Mesenchymal stem cell (in vitro differentiated cells and primary cell): ENCODE measurements at regions not wholly inside any gene's neighbourhood (a gene's known extent, or its start where the extent isn't known, plus 50 kb on each side); places are given as distances from the start of the nearest gene placed in this dataset.
A peak's percentile ranks its signal among the peaks of the same experiment; 100 is the strongest.

Experiments used
- DNase-seq: peaks from one replicate; pipeline ENCODE4 v3.0.0-alpha.2; 2013
- H2AFZ ChIP-seq: one replicate; pipeline ENCODE4 v1.6.1; 2013; ENCODE audit warnings: low read depth, mild to moderate bottlenecking, control low read depth, inconsistent platforms, low read length, moderate library complexity
- H2AK5ac ChIP-seq: 2 replicates; pipeline ENCODE4 v1.6.1; 2013; ENCODE audit warnings: low read length, moderate library complexity, mild to moderate bottlenecking, inconsistent platforms; ENCODE audit not compliant: severe bottlenecking
- H2BK120ac ChIP-seq: one replicate; pipeline ENCODE4 v1.6.1; 2013; ENCODE audit warnings: low read depth, mild to moderate bottlenecking, inconsistent platforms, low read length, moderate library complexity
- H2BK12ac ChIP-seq, 2 experiments: one replicate each; pipeline ENCODE4 v1.6.1; 2013; ENCODE audit warnings: inconsistent platforms in 2 of 2, low read length in 2 of 2, mild to moderate bottlenecking in 2 of 2, moderate library complexity in 2 of 2, control low read depth in 1 of 2
- H2BK15ac ChIP-seq: one replicate; pipeline ENCODE4 v1.6.1; 2013; ENCODE audit warnings: mild to moderate bottlenecking, low read depth, inconsistent platforms; ENCODE audit not compliant: poor library complexity, severe bottlenecking
- H2BK5ac ChIP-seq: 2 replicates; pipeline ENCODE4 v1.6.1; 2013; ENCODE audit warnings: low read depth, mild to moderate bottlenecking, low read length, control low read depth, inconsistent platforms; ENCODE audit not compliant: poor library complexity, severe bottlenecking
- H3K14ac ChIP-seq, 2 experiments: one replicate each; pipeline ENCODE4 v1.6.1; 2013; ENCODE audit warnings: inconsistent platforms in 2 of 2, low read length in 2 of 2, control low read depth in 1 of 2, mild to moderate bottlenecking in 1 of 2, moderate library complexity in 1 of 2
- H3K18ac ChIP-seq, 2 experiments: one replicate each; pipeline ENCODE4 v1.6.1; 2013; ENCODE audit warnings: inconsistent platforms in 2 of 2, low read length in 2 of 2, control low read depth in 1 of 2, low read depth in 1 of 2, mild to moderate bottlenecking in 1 of 2
- H3K23ac ChIP-seq, 2 experiments: one replicate each; pipeline ENCODE4 v1.6.1; 2013; ENCODE audit warnings: inconsistent platforms in 2 of 2, low read length in 2 of 2, mild to moderate bottlenecking in 2 of 2, moderate library complexity in 2 of 2, control low read depth in 1 of 2
- H3K27ac ChIP-seq: 2 replicates; pipeline ENCODE4 v1.5.1; 2013; ENCODE audit warnings: mild to moderate bottlenecking, moderate library complexity, low read length, control low read depth, inconsistent platforms; ENCODE audit not compliant: poor library complexity, severe bottlenecking
- H3K27me3 ChIP-seq, 2 experiments: 2 replicates each; pipeline versions ENCODE4 v1.6.1 to v1.7.0; 2013; ENCODE audit warnings: low read length in 2 of 2, mild to moderate bottlenecking in 2 of 2, moderate library complexity in 2 of 2, control low read depth in 1 of 2, inconsistent platforms in 1 of 2; ENCODE audit not compliant: control insufficient read depth in 1 of 2, insufficient read depth in 1 of 2
- H3K36me3 ChIP-seq, 2 experiments: 2 replicates each; pipeline versions ENCODE4 v1.6.1 to v1.7.0; 2013; ENCODE audit warnings: low read length in 2 of 2, control low read depth in 1 of 2, inconsistent platforms in 1 of 2, low read depth in 1 of 2, mild to moderate bottlenecking in 1 of 2; ENCODE audit not compliant: insufficient read depth in 2 of 2, control insufficient read depth in 1 of 2
- H3K4ac ChIP-seq, 2 experiments: one replicate each; pipeline ENCODE4 v1.6.1; 2013; ENCODE audit warnings: inconsistent platforms in 2 of 2, low read length in 2 of 2, mild to moderate bottlenecking in 2 of 2, moderate library complexity in 2 of 2, control low read depth in 1 of 2, low read depth in 1 of 2
- H3K4me1 ChIP-seq: 2 replicates; pipeline ENCODE4 v1.6.1; 2013; ENCODE audit warnings: low read depth, low read length, control low read depth; ENCODE audit not compliant: control insufficient read depth, insufficient read depth
- H3K4me2 ChIP-seq: 2 replicates; pipeline ENCODE4 v1.6.1; 2013; ENCODE audit warnings: low read length, mild to moderate bottlenecking, inconsistent platforms; ENCODE audit not compliant: poor library complexity, severe bottlenecking
- H3K4me3 ChIP-seq, 2 experiments: 2 replicates each; pipeline versions ENCODE4 v1.5.1 to v1.7.0; 2013; ENCODE audit warnings: low read length in 2 of 2, mild to moderate bottlenecking in 2 of 2, control low read depth in 1 of 2, low read depth in 1 of 2; ENCODE audit not compliant: insufficient read depth in 1 of 2
- H3K79me1 ChIP-seq: replicated peaks from 2 replicates; pipeline ENCODE4 v1.6.1; 2013; ENCODE audit warnings: mild to moderate bottlenecking, control low read depth, low read length, inconsistent platforms; ENCODE audit not compliant: poor library complexity, severe bottlenecking
- H3K9ac ChIP-seq: 2 replicates; pipeline ENCODE4 v1.7.0; 2013; ENCODE audit warnings: mild to moderate bottlenecking, low read length, moderate library complexity
- H3K9me3 ChIP-seq: 2 replicates; pipeline ENCODE4 v1.7.0; 2013; ENCODE audit warnings: mild to moderate bottlenecking, low read length; ENCODE audit not compliant: control insufficient read depth
- H4K8ac ChIP-seq: one replicate; pipeline ENCODE4 v1.6.1; 2013; ENCODE audit warnings: inconsistent platforms, mild to moderate bottlenecking, low read length, moderate library complexity
- H4K91ac ChIP-seq: one replicate; pipeline ENCODE4 v1.6.1; 2013; ENCODE audit warnings: mild to moderate bottlenecking, low read length, inconsistent platforms
- WGBS: methylation state at CpG from one replicate; pipeline ENCODE4 v1.1.7; 2013; ENCODE audit warnings: mixed read lengths; 5-methylcytosine and 5-hydroxymethylcytosine counted together

DNA sequence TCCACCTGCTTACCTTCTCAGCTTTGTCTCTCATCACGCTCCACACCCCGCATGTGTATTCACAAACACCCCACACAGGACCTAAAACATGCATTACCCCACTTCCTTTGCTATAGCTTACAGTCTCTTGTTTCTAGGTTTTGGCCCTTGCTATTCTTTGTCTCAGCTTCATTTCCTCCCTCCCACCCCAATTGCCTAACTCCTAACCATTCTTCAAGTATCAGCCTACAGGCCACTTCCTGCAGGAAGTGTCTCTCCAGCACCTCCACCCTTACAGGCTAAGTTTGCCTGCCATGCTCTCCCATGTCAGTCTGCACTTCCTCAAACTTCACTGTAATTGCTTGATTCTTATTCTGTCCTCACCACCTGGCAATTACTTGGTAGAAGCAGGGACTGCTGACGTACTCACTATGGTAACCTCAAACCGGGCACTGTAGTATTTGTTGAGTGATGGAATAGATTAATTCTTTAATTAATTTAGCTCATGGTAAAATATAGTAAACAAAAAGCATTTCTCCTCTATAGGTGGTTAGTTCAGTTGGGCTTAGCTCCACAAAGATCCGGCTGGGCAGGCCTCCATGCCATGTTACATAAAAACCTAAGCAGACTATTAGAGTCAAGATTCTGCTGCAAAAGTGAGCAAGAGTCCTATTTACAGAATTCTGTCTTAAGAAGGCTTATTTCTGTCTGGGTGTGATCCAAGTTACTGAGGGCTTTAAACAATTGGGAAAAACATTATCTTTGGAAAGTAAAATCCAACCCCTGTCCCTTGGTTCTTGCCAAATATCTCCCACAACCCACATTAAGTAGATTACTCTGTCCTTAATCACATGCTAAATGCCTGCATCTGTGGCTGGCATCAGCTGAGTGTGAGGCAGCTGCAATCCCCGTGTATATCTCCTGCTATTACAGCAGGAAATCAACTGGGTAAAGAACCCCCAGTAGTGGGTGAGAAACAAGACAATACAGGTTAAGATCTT lies 124.7 kb upstream of the CPEB2 start:
- DNase-seq: no peak

DNA sequence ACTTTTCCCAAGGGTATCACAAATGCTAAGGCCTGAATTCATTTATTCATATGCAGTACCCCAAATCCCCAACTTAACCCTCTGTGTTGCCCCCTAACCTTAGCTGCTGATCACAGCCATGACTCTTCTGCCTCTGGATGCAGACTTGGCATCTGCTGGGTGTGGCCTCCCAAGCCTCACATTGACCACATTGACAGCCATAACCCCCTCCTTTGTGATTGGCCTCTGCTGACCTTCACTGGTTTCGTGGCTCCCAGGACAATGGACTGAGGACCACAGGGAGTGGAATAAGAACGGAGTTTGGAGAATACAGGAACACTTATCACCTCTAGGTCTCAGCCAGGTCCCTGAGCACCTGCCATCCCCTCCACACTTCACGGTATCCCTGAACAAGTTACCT lies 123.6 kb upstream of the CPEB2 start:
- Histone ChIP-seq H4K91ac (no peak overlapping the region), H3K4me1 (no peaks in the 10 kb centered on the region), H2AFZ (no peak overlapping the region), H2AK5ac (no peak overlapping the region), H3K4ac (no peak overlapping the region), H2BK5ac (no peak overlapping the region), H3K9me3 (no peaks in the 10 kb centered on the region), H2BK120ac (no peak overlapping the region), H2BK15ac (no peak overlapping the region), H3K9ac (no peak overlapping the region), H3K4me2 (no peak overlapping the region), H3K27me3 (peaks cover 0 to 2% of the 10 kb centered on the region in 2 experiments), H3K27ac (no peak overlapping the region), H3K36me3 (no peaks in the 10 kb centered on the region), H3K4me3 (no peak overlapping the region), H3K79me1 (no peaks in the 10 kb centered on the region), H3K18ac (no peak overlapping the region), H4K8ac (no peak overlapping the region), H2BK12ac (no peak overlapping the region), H3K14ac (peak overlapping the region in 1 of 2 experiments; percentile 56), H3K23ac (no peak overlapping the region)
- WGBS: 79% methylated on average over 3 of the region's 3 CpGs
- no peak for DNase-seq

More for the DNA sequence above, 124.7 kb upstream of the CPEB2 start:
- Histone ChIP-seq H3K9ac (no peak overlapping the region), H3K4me1 (no peaks in the 10 kb centered on the region), H4K91ac (no peak overlapping the region), H3K27ac (no peak overlapping the region), H3K4me3 (no peak overlapping the region), H3K9me3 (no peaks in the 10 kb centered on the region), H3K36me3 (no peaks in the 10 kb centered on the region), H3K4ac (no peak overlapping the region), H2BK5ac (no peak overlapping the region), H3K14ac (no peak overlapping the region), H2AFZ (no peak overlapping the region), H2BK15ac (no peak overlapping the region), H3K4me2 (no peak overlapping the region), H2BK120ac (no peak overlapping the region), H2AK5ac (no peak overlapping the region), H3K23ac (no peak overlapping the region), H3K79me1 (no peaks in the 10 kb centered on the region), H3K27me3 (peaks cover 0 to 2% of the 10 kb centered on the region in 2 experiments), H4K8ac (no peak overlapping the region), H2BK12ac (no peak overlapping the region), H3K18ac (no peak overlapping the region)
- WGBS: 83% methylated on average over 4 of the region's 6 CpGs

DNA sequence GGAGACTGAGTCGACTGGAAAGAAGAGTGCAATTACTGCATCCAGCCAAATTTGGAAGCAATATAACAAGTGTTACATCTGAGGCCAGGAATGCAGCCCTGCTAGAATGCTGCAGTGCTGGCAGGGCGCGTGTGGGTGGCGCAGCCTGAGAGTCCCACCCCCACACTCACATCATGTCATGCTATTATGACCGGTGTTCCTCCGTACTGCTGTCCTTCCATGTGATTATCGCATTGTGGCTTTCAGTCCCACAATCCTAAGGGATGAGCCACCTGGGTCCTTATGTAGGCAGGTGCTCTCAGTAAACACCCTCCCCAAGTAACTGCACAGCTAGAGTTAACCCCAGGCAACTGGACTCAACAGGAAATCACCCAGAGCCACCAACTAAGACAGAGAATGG lies 122.6 kb upstream of the CPEB2 start:
- H2BK5ac ChIP-seq: no peak overlapping the region
- H2BK12ac ChIP-seq: no peak overlapping the region
- H3K18ac ChIP-seq: no peak overlapping the region
- 87% methylated on average over 7 of the region's 7 CpGs for WGBS
- no peak overlapping the region for H2BK120ac ChIP-seq
- H3K36me3 ChIP-seq: no peaks in the 10 kb centered on the region
- no peak overlapping the region for H3K27ac ChIP-seq
- peak overlapping the region in 1 of 2 experiments; percentile 13 for H3K14ac ChIP-seq
- no peak overlapping the region for H3K4me3 ChIP-seq
- H4K91ac ChIP-seq: no peak overlapping the region
- H3K4me1 ChIP-seq: no peaks in the 10 kb centered on the region
- H3K23ac ChIP-seq: no peak overlapping the region
- DNase-seq: no peak
- H3K9me3 ChIP-seq: no peaks in the 10 kb centered on the region
- H2AK5ac ChIP-seq: no peak overlapping the region
- no peak overlapping the region for H3K4ac ChIP-seq
- H3K27me3 ChIP-seq: peaks cover 0 to 2% of the 10 kb centered on the region in 2 experiments
- H4K8ac ChIP-seq: no peak overlapping the region
- H2BK15ac ChIP-seq: no peak overlapping the region
- H3K79me1 ChIP-seq: no peaks in the 10 kb centered on the region
- no peak overlapping the region for H3K4me2 ChIP-seq
- H3K9ac ChIP-seq: no peak overlapping the region
- H2AFZ ChIP-seq: no peak overlapping the region

DNA sequence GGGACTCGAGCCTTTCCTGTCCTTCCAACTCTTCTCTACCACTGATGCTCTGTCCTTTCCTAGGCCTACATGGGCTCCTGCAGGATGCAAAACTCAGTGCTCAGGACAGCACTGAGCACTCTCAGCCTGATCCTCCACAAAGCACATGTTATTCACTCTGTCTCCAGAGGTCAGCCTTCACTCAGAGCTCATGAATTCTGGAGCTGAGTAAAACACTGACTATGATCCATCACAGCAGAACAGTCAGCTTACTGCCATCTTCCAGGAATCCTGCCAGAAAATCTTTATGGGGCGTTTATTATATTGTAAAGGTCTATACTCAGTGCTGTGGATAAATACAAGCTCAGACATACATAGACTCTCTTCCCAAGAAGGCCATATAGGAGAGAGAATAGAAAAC lies 121.5 kb upstream of the CPEB2 start:
- Histone ChIP-seq H3K9ac (no peak overlapping the region), H3K9me3 (no peaks in the 10 kb centered on the region), H2BK120ac (no peak overlapping the region), H3K4me1 (no peaks in the 10 kb centered on the region), H2BK12ac (no peak overlapping the region), H4K91ac (no peak overlapping the region), H3K27me3 (peaks cover 0 to 2% of the 10 kb centered on the region in 2 experiments), H3K4me2 (no peak overlapping the region), H2AFZ (no peak overlapping the region), H3K27ac (no peak overlapping the region), H3K4ac (no peak overlapping the region), H3K4me3 (no peak overlapping the region), H3K36me3 (no peaks in the 10 kb centered on the region), H2BK5ac (no peak overlapping the region), H4K8ac (no peak overlapping the region), H3K23ac (no peak overlapping the region), H3K79me1 (no peaks in the 10 kb centered on the region), H3K18ac (no peak overlapping the region), H2BK15ac (no peak overlapping the region), H2AK5ac (no peak overlapping the region), H3K14ac (no peak overlapping the region)
- WGBS: 72% methylated on average over 1 of the region's 2 CpGs
- no peak for DNase-seq
